Stimulated activated CD4-positive, alpha-beta T cell treated with anti-CD3 and anti-CD28 coated beads, TNF-alpha, amount 100 ng/mL, for 1 hour (primary cell): ENCODE measurements at regions not wholly inside any gene's neighbourhood (a gene's known extent, or its start where the extent isn't known, plus 50 kb on each side); places are given as distances from the start of the nearest gene placed in this dataset.
"Not testable (repeated sequence)": the region's sequence is repeated elsewhere in the genome, so short reads cannot be mapped to it uniquely, and the experiment has no call there.

ENCODE experiments used
- DNase-seq, 3 donors: peaks; one replicate each; pipeline ENCODE4 v3.0.0-alpha.2; 2020; ENCODE audit warnings: low read depth in 3 of 3, low spot score in 1 of 3

DNA sequence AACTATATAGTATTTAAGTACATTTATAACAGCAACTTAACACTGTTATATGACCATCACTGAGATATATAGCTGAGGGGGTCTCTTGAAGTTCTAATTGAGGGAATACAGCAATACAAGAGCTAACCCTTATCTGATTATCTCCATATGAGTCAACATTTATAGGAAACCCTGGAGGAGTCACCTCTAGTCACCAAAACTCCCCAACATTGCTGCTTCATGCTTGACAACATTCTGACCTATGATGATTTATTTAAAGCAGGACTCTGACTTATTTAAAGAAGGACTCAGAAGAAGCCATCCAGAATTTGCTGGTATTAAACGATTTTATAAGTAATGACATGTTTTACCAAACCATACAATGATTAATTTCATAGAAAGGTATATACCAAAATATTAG is 182.6 kb upstream of the NOX3 start:
- no peak for DNase-seq

DNA sequence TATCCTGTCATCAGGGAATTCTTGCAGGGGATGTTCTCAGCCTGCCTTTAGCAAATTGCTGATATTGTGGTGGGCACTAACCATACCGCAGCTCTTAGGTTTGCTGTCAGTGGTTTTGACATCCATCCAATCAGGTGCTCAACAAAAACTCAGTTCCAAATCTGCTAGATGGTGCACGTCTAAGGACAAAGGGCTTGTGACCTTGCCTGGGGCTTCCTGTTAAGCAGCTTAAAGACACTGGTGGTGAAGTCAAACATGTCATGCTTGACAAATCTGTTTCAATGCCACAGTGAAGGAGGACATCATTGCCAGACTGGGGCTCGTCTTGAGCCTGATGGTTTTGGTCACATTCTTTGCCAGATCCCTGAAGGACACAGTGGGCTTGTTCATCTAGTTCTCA is 179.8 kb upstream of the NOX3 start:
- no peak for DNase-seq

DNA sequence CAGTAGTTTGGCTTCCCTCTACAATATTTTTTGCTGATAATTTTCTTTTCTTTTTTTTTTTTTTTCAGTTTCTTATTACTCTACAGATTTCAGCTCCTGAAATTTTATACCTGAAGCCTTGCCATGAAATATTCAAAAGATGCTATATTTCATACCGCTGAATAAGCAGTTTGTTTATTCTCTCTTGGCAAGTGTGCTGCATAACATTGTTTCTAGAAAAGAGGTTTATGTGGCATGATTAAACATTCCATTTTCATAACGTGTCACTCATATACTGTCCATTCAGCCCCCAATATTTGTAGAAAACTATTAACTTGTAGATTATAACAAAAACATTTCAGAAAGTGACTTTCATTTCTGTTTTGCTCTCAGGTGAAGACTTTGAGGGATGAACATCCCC is 174.4 kb upstream of the NOX3 start:
- DNase-seq = no peak

- DNase-seq = no peak
Observed at GRCh38 chr6:155629652-155630051, 174.0 kb upstream of the NOX3 start.

DNA sequence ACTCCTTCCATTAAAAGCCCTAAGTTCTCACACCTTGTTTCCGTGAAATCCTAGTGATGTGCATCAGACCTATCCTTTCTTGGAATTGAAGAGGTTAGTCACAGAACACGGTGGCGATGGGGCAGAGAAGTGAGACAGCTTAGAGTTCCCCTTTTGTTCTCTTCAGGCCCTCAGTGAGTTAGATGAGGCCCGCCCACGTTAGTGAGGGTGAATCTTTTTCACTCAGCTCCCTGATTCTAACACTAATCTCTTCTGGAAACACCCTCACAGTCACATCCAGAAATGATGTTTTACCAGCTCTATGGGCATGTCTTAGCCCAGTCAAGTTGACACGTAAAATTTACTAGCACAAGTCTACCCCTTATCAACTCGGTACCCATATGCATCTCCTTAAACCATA is 172.7 kb upstream of the NOX3 start:
- peak in 1 of 3 donors; percentile 3 for DNase-seq

- not testable (repeated sequence) for DNase-seq
Observed at GRCh38 chr6:155627722-155628212, 172.1 kb upstream of the NOX3 start.

GRCh38 chr6:155623450-155624178 is 168.0 kb upstream of the NOX3 start:
- DNase-seq = no peak

DNA sequence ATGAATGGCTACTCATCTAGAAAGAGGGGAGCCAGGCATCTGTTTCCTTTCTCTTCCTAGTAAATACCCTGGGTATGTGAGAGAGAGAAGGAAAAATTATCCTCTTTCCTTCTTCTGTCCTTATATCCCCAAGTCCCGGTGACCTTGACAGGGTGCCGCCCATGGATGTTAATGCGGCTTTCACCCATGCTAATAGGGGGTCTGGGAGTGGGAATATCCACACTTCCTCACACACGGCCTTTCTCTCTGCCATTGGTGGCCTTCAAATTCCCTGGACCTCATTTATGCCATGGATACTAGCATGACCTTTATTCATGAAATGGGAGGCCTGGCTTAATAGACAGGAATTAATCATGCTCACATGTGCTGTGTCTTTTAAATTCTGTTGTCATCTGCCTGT is 159.0 kb upstream of the NOX3 start:
- no peak for DNase-seq

DNA sequence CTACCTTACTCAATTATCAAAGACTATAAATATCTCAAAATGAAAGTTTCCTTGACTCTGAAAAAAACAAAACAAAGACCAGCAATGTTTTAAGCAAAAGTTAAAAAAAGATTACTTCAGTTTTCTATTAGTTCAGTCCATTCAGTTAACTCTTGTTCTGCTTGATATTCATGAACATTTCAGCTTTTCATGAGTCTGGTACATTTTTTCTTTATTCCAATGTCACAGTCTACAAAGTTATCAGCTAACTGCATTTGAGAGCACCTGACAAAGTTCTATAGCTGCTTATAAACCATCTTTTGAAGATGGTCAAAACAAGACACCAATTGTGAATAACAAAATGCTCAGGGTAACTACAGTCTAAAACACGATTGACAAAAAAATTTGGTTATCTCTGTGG is 156.1 kb upstream of the NOX3 start:
- no peak for DNase-seq

DNA sequence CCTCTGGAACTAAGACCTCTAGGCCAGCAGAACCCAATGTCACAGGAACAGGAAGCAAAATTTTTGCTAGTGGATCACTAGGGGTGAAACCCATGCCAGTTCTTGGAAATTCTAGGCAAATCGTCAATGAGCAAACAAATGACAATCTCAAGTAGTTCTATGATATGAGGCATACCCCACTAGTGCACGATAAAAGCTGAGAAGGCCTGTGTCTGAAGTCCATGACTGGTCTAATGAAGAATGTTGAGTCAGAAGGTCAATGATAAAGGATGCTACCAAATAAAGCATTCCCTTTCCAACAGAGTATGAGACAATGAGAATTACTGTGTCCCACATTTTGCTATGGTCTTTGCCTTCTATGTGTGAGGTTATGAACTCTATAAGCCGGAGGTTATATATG is 149.4 kb upstream of the NOX3 start:
- DNase-seq = no peak

- no peak for DNase-seq
Observed at GRCh38 chr6:155599561-155599960, 143.9 kb upstream of the NOX3 start.

GRCh38 chr6:155599160-155599559 is 143.5 kb upstream of the NOX3 start:
- DNase-seq = no peak

- DNase-seq = no peak
Observed at GRCh38 chr6:155595284-155595683, 139.6 kb upstream of the NOX3 start.

DNA sequence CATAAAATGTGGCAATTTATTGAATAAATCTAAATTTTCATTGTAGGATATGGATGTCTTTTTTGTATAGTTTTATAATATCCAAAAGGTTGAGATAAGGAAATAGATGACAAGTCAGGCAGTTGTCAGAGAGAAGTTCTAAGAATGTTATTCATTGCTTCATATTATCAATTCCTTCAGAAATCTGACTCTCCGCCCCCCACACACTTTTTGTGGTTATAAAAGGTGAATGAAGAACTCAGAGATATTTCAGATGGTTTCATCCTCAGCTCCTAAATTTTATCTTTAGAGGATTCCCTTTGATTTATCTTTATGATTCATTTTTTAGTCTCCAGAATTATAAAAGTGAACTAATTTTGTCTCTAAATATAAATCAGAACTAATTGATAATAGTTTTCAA is 136.1 kb upstream of the NOX3 start:
- DNase-seq = no peak

DNA sequence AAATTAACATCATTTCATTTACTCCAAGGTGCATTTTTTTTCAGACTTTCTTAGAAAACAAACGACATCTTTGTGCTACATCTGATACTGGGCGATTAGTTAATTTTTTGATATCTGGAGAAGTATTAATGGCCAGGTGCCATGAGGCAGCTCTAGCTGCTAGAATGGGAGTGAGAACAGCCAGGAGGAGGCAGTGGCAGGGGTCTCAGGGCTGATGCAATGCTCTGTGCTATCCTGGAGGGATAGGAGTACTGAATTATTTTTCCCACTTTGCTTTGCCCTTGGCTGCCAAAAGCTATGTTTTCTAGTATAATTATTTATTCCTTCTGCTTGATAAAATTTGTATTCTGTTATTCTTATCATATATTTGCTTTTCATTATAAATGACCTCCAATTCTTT is 133.6 kb upstream of the NOX3 start:
- DNase-seq = no peak

DNA sequence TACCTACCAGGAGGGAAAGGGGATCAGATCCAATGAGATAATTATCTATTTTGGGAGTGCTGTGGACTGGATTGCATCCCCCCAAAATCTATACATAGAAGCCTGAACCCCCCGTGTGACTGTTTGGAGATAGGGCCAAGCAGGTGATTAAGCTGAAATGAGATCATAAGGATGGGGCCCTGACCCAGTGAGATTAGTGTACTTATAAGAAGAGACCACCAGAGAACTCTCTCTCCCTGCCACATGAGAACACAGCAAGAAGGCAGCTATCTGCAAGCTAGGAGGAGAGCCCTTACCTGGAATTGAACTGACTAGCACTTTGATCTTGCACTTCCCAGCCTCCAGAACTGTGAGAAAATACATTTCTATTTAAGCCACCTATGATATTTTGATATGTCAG is 132.2 kb upstream of the NOX3 start:
- DNase-seq = no peak

GRCh38 chr6:155586090-155586489 is 130.5 kb upstream of the NOX3 start:
- DNase-seq = no peak

DNA sequence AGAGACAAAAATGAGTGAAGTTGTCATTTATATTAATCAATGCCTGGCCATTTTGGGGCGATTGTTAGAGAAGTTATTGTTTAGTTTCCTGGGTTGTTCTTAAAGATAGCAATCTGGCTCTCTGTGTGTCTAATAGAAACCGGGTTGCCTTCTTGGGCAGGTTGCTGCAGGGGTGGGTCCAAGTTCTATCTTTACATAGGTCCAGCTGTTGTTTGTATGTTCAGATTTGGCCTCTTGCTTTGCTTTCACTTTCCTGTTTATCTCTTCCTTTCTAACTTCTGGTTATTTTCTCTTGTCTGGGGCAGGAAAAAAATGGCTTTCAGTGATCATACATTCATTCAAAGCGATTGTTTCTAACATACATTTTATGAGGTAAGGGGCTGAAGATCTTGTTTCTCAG is 128.4 kb upstream of the NOX3 start:
- no peak for DNase-seq

DNA sequence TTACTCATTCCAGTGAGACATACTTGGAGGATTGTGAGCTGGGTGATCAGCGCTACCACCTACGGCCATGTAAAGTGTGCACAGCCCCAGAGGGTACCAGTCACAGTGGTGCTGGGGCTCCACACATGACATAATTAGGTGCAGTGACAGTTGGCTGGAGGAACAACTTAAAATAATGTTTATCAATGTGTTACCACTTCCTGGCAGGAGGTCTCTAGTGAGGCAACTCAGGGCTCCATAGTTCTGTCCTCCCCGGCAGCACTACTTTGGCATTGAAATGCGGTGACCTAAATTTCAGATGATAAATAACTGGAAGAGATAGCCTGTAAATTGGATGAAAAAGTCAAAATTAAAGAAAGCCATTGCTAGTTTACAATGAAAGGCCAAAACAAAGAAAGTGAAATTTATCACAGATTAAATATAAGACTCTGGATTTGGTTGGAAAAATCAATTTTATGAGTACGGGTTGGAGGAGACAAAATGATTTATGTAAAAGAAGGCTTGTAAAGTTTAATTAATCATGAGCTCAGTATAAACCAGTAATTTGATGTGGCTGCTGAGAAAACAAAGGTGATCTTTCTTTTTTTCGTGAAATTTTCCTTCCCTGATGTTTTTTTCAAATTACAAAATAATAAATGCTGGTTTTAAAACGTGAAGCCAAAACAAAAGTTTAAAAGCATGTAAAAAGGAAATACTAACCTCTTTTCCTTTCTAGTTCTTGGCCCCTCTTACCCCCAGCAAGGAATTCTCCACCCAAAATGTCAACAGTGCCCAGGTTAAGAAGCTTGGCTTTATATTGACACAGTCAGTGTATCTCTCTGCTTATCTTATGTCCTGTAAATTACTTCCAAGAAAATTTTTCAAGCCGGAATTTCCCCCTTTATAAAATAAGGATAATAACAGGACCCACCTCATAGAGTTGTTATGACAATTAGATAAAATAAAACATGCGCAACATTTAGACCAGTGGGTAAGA is 126.7 kb upstream of the NOX3 start:
- no peak for DNase-seq

DNA sequence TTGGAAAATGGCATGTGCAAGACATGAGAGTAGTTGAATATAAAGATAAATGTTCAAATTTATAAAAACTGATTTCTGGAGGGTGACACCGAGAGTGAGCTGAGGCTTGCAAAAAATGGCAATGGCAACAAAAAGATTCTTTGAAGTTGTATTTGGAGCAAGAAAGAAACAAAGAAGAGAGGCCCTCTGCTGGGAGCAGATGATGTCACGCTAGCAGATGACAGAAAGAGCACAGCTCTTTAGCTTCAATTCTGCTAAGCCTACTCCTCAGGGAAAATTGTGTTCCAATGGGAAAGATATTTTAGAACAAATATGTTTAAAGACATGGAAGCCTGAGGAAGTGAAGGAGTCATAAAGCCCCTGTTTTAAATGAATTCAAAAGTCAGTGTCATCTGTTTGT is 125.3 kb upstream of the NOX3 start:
- no peak for DNase-seq

DNA sequence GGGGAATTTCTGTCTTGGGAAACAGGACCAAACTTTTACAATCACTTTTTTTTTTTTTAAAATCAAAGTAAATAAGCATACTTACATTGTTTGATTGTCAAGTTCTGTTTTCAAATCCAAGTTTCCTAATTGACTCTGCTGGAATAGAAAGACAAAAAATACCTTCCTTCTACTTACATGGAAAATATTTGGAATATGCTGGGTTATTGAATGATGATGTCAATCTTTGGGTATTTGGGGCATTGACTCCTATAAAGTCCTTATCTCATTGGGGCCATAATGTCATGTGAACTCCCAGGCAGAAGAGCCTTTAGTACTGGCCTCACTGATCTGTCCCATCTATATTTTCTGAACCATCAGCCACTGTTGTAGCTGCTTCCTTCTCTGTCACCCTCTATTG is 122.6 kb upstream of the NOX3 start:
- DNase-seq = no peak

DNA sequence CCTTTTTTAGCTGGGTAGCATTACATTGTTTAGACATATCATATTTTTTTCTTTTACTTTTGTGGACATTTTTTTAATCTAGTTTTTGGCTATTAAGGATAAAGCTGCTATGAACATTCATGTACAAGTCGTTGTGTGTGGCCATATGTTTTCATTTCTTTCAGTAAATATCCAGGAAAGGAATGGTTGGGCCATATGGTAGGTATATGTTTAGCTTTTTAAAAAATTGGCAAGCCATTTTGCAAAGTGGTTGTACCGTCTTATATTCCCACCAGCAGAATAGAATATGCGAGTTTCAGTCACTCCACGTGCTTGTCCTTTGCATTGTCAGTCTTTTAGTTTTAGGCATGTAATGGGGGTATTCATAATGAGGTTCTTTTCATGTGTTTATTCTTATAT is 106.3 kb upstream of the NOX3 start:
- no peak for DNase-seq
